Non-pigmented ciliary epithelial cell (primary cell): ENCODE measurements at regions not wholly inside any gene's neighbourhood (a gene's known extent, or its start where the extent isn't known, plus 50 kb on each side); places are given as distances from the start of the nearest gene placed in this dataset.

Source experiments
- DNase-seq: peaks from one replicate; pipeline ENCODE4 v3.0.0-alpha.2; 2010; ENCODE audit warnings: low read depth

- DNase-seq: no peak
Observed at GRCh38 chr4:58205446-58206235, 1095.5 kb upstream of the IGFBP7 start.

DNA sequence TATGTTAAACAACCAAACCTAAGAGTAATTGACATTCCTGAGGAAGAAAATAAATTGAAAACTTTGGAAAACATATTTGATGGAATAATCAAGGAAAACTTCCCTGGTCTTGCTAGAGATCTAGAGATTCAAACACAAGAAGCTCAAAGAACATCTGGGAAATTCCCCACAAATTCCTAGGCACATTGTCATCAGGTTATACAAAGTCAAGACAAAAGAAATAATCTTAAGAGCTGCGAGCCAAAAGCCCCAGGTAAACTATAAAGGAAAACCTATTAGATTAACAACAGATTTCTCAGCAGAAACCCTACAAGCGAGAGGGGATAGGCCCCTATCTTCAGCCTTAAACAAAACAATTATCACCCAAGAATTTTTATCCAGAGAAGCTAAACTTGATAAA lies 1082.0 kb upstream of the IGFBP7 start:
- no peak for DNase-seq

- no peak for DNase-seq
Observed at GRCh38 chr4:58191109-58191508, 1080.9 kb upstream of the IGFBP7 start.

DNA sequence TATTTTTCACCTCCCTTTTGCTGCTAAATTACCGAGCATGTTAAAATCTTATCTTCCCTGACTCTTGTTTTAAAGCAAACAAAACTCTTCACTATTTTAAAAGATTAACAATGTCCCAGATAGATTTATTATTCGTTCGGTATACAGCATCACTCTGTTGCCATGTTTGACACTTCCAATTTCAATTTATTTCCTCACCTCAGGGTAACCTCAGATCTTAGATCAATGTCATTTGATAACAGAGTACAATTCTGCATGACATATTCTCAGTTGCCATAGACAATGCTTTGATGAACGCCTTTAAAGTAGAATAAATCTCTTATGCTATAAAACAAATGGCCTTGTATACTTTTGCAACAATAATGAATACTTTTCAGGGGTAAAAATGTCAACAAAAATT lies 1078.1 kb upstream of the IGFBP7 start:
- DNase-seq: no peak

- no peak for DNase-seq
Observed at GRCh38 chr4:58175024-58175423, 1064.8 kb upstream of the IGFBP7 start.

GRCh38 chr4:58166490-58166889 lies 1056.3 kb upstream of the IGFBP7 start:
- DNase-seq: no peak

- DNase-seq: no peak
Observed at GRCh38 chr4:58163156-58163555, 1053.0 kb upstream of the IGFBP7 start.

- no peak for DNase-seq
Observed at GRCh38 chr4:58149404-58150085, 1039.4 kb upstream of the IGFBP7 start.

DNA sequence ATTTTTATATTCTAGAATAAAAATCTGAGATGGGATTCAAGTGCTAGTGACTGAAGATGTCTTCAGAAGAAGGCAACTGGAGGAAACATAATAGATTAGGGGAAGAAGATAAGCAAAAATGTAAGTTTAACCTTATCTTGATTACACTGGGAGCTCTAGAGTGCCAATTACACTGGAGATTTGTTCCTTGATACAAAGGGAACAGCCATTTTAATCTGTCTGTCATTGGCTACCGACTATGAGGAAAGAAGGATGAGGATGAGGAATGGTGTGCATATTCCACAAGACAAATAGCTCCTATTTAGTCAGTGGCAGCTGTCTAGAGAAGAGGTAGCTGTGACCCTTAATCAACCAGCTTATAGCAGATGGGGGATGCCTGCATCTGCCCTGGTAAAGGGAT lies 1034.5 kb upstream of the IGFBP7 start:
- DNase-seq: no peak

DNA sequence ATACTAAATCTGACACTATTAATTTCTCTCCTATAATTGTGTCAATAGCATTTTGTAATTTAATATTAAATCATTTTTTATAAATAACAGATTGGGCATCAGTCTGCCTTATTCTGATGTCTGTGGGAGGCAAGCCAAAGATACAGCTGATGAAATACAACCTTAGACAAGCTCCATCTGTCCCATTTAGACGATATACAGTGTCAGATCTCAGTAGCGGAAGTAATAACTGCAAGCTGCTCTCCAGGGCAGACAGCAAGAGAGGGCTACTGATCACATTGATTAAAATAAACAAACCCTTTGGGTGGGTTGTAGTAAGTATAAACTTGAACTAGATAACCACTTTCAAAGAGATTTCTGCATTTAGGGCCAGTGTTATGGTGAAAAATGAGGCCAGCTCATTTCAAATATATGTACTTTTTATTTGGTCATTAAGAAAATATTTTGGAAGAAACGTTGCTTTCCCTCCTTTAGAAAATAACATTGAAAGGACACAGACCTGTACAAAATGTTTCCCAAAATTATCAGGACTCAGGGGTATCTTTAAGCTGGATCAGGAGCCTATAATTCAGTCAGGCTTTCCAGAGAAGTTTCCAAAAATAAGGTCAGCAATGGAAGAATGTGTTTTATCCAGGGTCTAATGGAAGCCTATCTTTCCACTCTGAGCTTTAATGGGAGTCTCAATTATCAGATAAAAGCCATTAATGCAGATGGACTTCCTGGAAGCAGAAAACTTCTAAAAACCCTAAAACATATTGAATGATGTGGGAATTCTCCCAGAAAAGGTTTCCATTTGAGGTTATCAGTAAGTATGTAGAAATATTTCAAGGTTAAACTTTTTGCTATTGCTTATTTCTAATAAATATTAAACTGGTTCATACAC lies 1028.8 kb upstream of the IGFBP7 start:
- no peak for DNase-seq

DNA sequence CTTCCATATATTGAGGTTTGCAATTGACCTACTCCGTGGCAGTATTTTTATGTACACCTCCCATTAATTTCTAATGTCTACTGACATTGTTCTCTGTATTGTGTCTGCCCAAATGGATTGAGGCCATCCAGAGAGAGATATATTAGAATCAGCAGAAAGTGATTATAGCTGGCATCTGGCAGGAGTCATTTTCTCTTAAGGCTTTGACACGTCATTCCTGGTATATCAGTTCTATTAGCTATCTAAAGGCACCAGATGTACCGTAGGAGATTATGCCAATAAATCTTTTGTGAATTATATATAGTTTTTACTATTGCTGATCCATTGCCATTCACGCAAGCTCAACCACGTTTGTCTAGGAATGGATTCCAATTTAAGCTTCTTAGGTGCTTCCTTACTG lies 1026.4 kb upstream of the IGFBP7 start:
- no peak for DNase-seq

DNA sequence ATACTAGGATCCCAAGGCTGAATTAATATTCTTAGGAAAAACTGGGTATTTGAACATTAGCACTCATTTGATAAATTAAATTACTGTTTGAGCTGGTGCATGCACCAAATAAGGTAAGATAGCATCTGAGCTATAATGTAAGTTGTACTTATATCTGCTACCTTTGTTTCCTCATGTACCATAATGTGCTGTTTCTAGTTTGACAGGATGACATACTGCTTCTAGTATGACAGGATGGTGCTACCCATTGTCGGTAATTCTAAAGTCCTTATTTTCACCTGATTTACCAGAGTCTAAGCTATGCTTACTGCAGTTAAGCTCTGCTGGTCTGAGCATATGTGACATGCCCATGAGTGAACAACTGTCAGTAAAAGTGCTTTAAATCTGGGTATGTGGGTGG lies 1017.5 kb upstream of the IGFBP7 start:
- DNase-seq: no peak

DNA sequence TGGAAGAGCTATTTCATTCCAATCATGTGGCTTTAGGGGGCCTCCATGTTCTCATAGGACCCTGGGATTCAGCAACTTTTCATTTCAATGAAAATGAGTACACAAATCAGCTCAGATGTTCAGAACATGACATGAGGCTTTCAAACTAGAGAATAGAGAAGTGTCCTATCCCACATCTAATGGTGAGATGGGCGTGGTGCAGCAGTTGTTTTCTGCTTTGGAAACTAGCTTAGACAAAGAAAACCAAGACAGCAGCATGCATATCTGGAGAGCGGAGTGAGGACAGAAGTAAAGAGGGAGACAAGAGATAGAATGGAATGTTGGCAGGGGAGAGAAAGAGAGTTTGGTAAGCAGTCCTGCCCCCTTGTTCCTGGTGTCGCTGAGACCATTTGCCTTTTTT lies 1009.1 kb upstream of the IGFBP7 start:
- no peak for DNase-seq

DNA sequence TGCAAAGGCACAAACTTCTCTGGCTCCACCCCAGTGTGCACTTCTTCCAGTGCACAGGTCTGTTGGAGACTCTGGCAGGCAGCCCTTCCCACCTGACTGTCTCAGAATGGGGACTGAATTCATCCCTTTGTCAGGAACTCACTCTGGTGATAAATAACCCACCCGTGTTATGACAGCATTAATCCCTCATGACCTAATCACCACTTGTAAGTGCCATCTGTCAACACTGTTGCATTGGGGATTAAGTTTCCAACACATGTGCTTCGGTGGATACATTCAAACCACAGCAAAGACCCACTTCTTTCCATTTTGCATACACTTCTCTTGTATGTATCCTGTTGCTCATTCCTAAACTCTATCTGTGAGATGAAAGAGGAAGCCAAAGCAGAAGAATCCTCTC lies 1002.9 kb upstream of the IGFBP7 start:
- DNase-seq: no peak

DNA sequence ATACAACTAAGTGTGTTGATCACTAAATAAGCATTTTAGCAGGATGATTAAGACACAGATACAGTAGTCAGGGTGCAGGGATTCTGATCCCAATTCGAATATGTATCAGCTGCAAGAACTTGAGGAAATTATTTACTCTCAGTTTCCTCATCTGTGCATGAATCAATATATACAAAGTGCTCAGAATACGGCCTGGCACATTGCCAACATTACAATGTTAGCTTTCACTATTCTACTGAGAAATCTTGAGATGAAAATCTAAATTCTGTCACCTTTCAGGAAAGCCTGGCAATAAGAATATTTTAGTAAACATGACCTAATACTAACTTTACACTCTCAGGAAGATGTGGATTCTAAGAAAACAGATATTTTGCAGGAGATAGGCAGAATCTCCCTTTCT lies 1001.6 kb upstream of the IGFBP7 start:
- DNase-seq: no peak

- DNase-seq: no peak
Observed at GRCh38 chr4:58093352-58093751, 983.2 kb upstream of the IGFBP7 start.

GRCh38 chr4:58090539-58090938 lies 980.4 kb upstream of the IGFBP7 start:
- DNase-seq: no peak

GRCh38 chr4:58081356-58081755 lies 971.2 kb upstream of the IGFBP7 start:
- DNase-seq: no peak

GRCh38 chr4:58075724-58076123 lies 965.5 kb upstream of the IGFBP7 start:
- DNase-seq: no peak

DNA sequence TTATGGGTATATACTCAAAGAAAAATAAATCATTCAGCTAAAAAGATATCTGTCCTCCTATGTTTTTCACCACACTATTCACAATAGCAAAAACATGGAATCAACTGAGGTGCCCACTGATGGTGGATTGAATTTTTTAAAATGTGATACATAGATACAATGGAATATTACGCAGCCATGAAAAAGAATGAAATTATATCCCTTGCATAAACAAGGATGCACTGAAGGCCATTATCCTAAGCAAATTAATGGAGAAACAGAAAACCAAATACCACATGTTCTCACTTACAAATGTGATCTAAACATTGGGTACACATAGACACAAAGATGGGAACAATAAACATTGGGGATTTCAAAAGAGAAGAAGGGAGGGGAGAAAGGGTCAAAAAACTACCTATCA lies 964.2 kb upstream of the IGFBP7 start:
- no peak for DNase-seq

- no peak for DNase-seq
Observed at GRCh38 chr4:58070726-58071125, 960.5 kb upstream of the IGFBP7 start.

DNA sequence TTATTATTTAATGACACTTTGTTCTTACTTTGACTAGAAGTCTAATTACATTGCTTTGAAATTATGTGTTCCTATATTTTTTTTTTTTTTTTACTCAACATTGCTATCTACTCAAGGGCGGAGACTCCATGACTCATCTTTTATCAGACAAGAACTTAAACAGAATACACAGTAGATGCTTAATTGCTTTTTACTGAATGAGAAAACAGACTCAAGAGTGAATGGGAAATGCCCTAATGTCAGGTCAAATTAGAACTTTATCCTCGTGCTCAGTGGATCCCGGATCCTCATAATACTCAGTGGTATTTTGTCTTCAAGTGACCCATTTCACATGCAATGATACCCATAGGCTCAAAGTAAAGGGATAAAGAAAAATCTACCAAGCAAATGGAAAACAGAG lies 954.5 kb upstream of the IGFBP7 start:
- DNase-seq: no peak
